ENCODE measurements at regions not wholly inside any gene's neighbourhood (a gene's known extent, or its start where the extent isn't known, plus 50 kb on each side); places are given as distances from the start of the nearest gene placed in this dataset.
A peak's percentile ranks its signal among the peaks of the same experiment; 100 is the strongest.

- no peaks in the 10 kb centered on the region for H3K9me3 ChIP-seq
- POLR2A ChIA-PET: no interaction called here
- Mint-ChIP-seq H3K4me1 (no peaks in the 10 kb centered on the region), H3K4me3 (no peak overlapping the region), H3K36me3 (no peaks in the 10 kb centered on the region), H3K27ac (no peak overlapping the region), H3K9me3 (no peaks in the 10 kb centered on the region), H3K27me3 (peaks cover 7 to 27% of the 10 kb centered on the region in 2 donors)
- no peak for ATAC-seq (replicated peaks in 1 of 4)
- CTCF ChIA-PET: no interaction called here
- no peak for DNase-seq
- WGBS (ENCODE audit: insufficient coverage): 13% methylated on average over 1 of the region's 2 CpGs
- H3K27me3 ChIP-seq (replicated peaks in 1 of 2; ENCODE audit: control insufficient read depth in 2 of 2, extremely low read depth in 1 of 2, insufficient read depth in 2 of 2, low read length in 1 of 2): no peaks in the 10 kb centered on the region
- no peak overlapping the region for H3K4me3 ChIP-seq (ENCODE audit: control insufficient read depth in 1 of 2, extremely low read depth in 1 of 2, low read length in 1 of 2)
- H3K27ac ChIP-seq (ENCODE audit: low read length): no peak overlapping the region
- no peaks in the 10 kb centered on the region for H3K4me1 ChIP-seq (ENCODE audit: control insufficient read depth in 1 of 2, extremely low read depth in 1 of 2, insufficient read depth in 2 of 2, low read length in 2 of 2)
- no peaks in the 10 kb centered on the region for H3K36me3 ChIP-seq (ENCODE audit: control insufficient read depth in 2 of 2, extremely low read depth in 1 of 2, insufficient read depth in 1 of 2, low read length in 1 of 2)
Measured at GRCh38 chr3:120852412-120852811, 55.6 kb upstream of the STXBP5L start.

- Histone ChIP-seq H3K27ac (ENCODE audit: low read length) (no peak overlapping the region), H3K9me3 (no peaks in the 10 kb centered on the region), H3K36me3 (ENCODE audit: control insufficient read depth in 2 of 2, extremely low read depth in 1 of 2, insufficient read depth in 1 of 2, low read length in 1 of 2) (no peaks in the 10 kb centered on the region), H3K4me1 (ENCODE audit: control insufficient read depth in 1 of 2, extremely low read depth in 1 of 2, insufficient read depth in 2 of 2, low read length in 2 of 2) (no peaks in the 10 kb centered on the region), H3K4me3 (ENCODE audit: control insufficient read depth in 1 of 2, extremely low read depth in 1 of 2, low read length in 1 of 2) (no peak overlapping the region), H3K27me3 (replicated peaks in 1 of 2; ENCODE audit: control insufficient read depth in 2 of 2, extremely low read depth in 1 of 2, insufficient read depth in 2 of 2, low read length in 1 of 2) (no peaks in the 10 kb centered on the region)
- H3K4me1 Mint-ChIP-seq: no peaks in the 10 kb centered on the region
- ATAC-seq (replicated peaks in 1 of 4): no peak
- ChIA-PET CTCF (no interaction called here), POLR2A (no interaction called here)
- WGBS (ENCODE audit: insufficient coverage): no CpG with 5 or more reads among the region's 9 CpGs
- DNase-seq: no peak
- no peak overlapping the region for H3K4me3 Mint-ChIP-seq
- H3K36me3 Mint-ChIP-seq: no peaks in the 10 kb centered on the region
- peaks cover 7 to 26% of the 10 kb centered on the region in 2 donors for H3K27me3 Mint-ChIP-seq
- no peak overlapping the region for H3K27ac Mint-ChIP-seq
- H3K9me3 Mint-ChIP-seq: no peaks in the 10 kb centered on the region
Measured at GRCh38 chr3:120853416-120853815, 54.6 kb upstream of the STXBP5L start.

DNA sequence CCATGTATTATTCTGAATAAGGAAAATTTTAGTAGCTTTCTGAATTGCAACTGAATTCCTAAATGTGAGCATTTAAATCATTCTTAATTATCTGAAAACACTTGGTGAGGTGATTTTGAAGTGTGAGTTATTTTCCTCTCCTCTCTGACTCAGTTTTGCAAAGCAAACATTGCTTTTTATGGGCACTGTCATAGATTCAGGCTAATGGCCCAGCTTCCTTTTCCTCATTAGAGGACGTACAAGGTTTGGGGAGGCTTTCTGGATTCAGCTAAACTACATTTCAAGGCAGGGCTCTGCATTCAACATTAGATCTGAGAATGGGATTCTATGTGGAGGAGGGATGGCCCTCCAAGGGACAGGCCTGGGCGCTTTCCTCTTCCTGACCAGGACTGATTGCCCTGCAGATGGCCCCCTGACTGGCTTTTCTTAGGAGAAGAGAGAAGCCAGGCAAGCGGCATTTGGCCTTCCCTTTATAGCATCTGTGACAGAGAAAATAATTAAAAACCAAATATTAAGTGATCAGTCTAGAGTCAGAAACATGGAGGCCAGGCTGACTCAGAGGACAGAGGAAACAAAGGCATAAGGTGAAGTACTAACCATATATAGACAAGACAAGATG lies 53.0 kb upstream of the STXBP5L start:
- no peaks in the 10 kb centered on the region for H3K36me3 Mint-ChIP-seq

GRCh38 chr3:120855665-120856437 lies 52.2 kb upstream of the STXBP5L start:
- no peaks in the 10 kb centered on the region for H3K9me3 Mint-ChIP-seq
- ATAC-seq (replicated peaks in 1 of 4) (no peak), DNase-seq (peak in 1 of 35 experiments; percentile 0)
- H3K4me3 Mint-ChIP-seq: no peak overlapping the region
- peaks cover 8 to 17% of the 10 kb centered on the region in 2 donors for H3K27me3 Mint-ChIP-seq
- H3K36me3 Mint-ChIP-seq: no peaks in the 10 kb centered on the region
- CTCF ChIA-PET: interaction anchor here in 1 of 2 donors (0.5 kb wide), 1 partner anchor 1958 kb away, joined by 3 read pairs; no protein-coding TSS in a partner anchor
- POLR2A ChIA-PET: interaction anchor here in 1 of 2 donors (0.7 kb wide), 1 partner anchor 489 kb away, joined by 4 read pairs; no protein-coding TSS in a partner anchor
- Histone ChIP-seq H3K9me3 (no peaks in the 10 kb centered on the region), H3K4me1 (ENCODE audit: control insufficient read depth in 1 of 2, extremely low read depth in 1 of 2, insufficient read depth in 2 of 2, low read length in 2 of 2) (no peaks in the 10 kb centered on the region), H3K27me3 (replicated peaks in 1 of 2; ENCODE audit: control insufficient read depth in 2 of 2, extremely low read depth in 1 of 2, insufficient read depth in 2 of 2, low read length in 1 of 2) (no peaks in the 10 kb centered on the region), H3K36me3 (ENCODE audit: control insufficient read depth in 2 of 2, extremely low read depth in 1 of 2, insufficient read depth in 1 of 2, low read length in 1 of 2) (no peaks in the 10 kb centered on the region), H3K27ac (ENCODE audit: low read length) (no peak overlapping the region), H3K4me3 (ENCODE audit: control insufficient read depth in 1 of 2, extremely low read depth in 1 of 2, low read length in 1 of 2) (no peak overlapping the region)
- no peaks in the 10 kb centered on the region for H3K4me1 Mint-ChIP-seq
- 68% methylated on average over 4 of the region's 7 CpGs for WGBS (ENCODE audit: insufficient coverage)
- no peak overlapping the region for H3K27ac Mint-ChIP-seq

More for the DNA sequence above, 53.0 kb upstream of the STXBP5L start:
- H3K4me3 Mint-ChIP-seq: no peak overlapping the region
- no peaks in the 10 kb centered on the region for H3K9me3 Mint-ChIP-seq
- no peaks in the 10 kb centered on the region for H3K4me1 ChIP-seq (ENCODE audit: control insufficient read depth in 1 of 2, extremely low read depth in 1 of 2, insufficient read depth in 2 of 2, low read length in 2 of 2)
- no peak overlapping the region for H3K27ac Mint-ChIP-seq
- ATAC-seq (replicated peaks in 1 of 4) (no peak), DNase-seq (no peak)
- ChIA-PET CTCF (interaction anchor here in 1 of 2 donors (0.5 kb wide), 1 partner anchor 36 kb away, joined by 6 read pairs; no protein-coding TSS in a partner anchor), POLR2A (no interaction called here)
- WGBS (ENCODE audit: insufficient coverage): no CpG with 5 or more reads among the region's 3 CpGs
- H3K4me1 Mint-ChIP-seq: no peaks in the 10 kb centered on the region
- H3K27me3 Mint-ChIP-seq: peaks cover 7 to 21% of the 10 kb centered on the region in 2 donors
- H3K9me3 ChIP-seq: no peaks in the 10 kb centered on the region
- H3K27me3 ChIP-seq (replicated peaks in 1 of 2; ENCODE audit: control insufficient read depth in 2 of 2, extremely low read depth in 1 of 2, insufficient read depth in 2 of 2, low read length in 1 of 2): no peaks in the 10 kb centered on the region
- no peak overlapping the region for H3K27ac ChIP-seq (ENCODE audit: low read length)
- no peak overlapping the region for H3K4me3 ChIP-seq (ENCODE audit: control insufficient read depth in 1 of 2, extremely low read depth in 1 of 2, low read length in 1 of 2)
- H3K36me3 ChIP-seq (ENCODE audit: control insufficient read depth in 2 of 2, extremely low read depth in 1 of 2, insufficient read depth in 1 of 2, low read length in 1 of 2): no peaks in the 10 kb centered on the region

Measured in T-cell (primary cell).